ENCODE measurements at regions not wholly inside any gene's neighbourhood (a gene's known extent, or its start where the extent isn't known, plus 50 kb on each side); places are given as distances from the start of the nearest gene placed in this dataset.

DNA sequence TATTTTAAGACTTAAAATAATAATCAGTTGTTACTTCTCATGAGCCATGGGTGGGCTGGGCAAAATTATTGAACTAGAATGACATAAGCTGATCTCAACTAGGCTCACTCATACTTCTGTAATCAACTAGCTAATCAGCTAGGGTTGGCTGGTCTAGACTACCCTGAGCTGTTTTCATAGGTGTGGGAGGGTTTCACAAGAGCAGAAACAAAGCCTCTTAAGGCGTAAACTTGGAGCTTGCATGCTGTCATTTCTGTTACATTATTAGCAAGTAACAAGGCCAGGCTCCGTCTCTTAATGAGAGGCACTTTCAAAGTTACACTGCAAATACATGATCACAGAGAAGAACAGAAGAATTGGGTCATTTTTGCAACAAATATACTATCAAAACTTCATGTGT is 57.2 kb upstream of the GHR start:
- no peak for DNase-seq (ENCODE audit: low spot score)
- Mint-ChIP-seq H3K4me3 (ENCODE audit: unreplicated experiment) (no peak overlapping the region), H3K27me3 (ENCODE audit: low read depth) (peaks cover 2% of the 10 kb centered on the region), H3K9me3 (ENCODE audit: low read depth) (no peaks in the 10 kb centered on the region), H3K36me3 (ENCODE audit: low read depth) (no peaks in the 10 kb centered on the region), H3K27ac (ENCODE audit: unreplicated experiment) (no peak overlapping the region), H3K4me1 (ENCODE audit: low read depth) (no peaks in the 10 kb centered on the region)
- TF ChIP-seq, protein P1, sequence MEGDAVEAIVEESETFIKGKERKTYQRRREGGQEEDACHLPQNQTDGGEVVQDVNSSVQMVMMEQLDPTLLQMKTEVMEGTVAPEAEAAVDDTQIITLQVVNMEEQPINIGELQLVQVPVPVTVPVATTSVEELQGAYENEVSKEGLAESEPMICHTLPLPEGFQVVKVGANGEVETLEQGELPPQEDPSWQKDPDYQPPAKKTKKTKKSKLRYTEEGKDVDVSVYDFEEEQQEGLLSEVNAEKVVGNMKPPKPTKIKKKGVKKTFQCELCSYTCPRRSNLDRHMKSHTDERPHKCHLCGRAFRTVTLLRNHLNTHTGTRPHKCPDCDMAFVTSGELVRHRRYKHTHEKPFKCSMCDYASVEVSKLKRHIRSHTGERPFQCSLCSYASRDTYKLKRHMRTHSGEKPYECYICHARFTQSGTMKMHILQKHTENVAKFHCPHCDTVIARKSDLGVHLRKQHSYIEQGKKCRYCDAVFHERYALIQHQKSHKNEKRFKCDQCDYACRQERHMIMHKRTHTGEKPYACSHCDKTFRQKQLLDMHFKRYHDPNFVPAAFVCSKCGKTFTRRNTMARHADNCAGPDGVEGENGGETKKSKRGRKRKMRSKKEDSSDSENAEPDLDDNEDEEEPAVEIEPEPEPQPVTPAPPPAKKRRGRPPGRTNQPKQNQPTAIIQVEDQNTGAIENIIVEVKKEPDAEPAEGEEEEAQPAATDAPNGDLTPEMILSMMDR (IDR thresholded peaks at IDR 0.05): no peak

All from chondrocyte (in vitro differentiated cells).